Lung (tissue), 11 donors: ENCODE measurements at regions not wholly inside any gene's neighbourhood (a gene's known extent, or its start where the extent isn't known, plus 50 kb on each side); places are given as distances from the start of the nearest gene placed in this dataset.

Experiments
- ATAC-seq: fragments of 200-7000 bp; cut with Tn5 transposase; one replicate; pipeline ENCODE4 v1.9.1; 2020; ENCODE audit warnings: moderate number of reproducible peaks; ENCODE audit not compliant: insufficient read depth, low FRiP score
- DNase-seq, 3 donors: peaks; one replicate each; pipeline ENCODE4 v3.0.0-alpha.2; 2013 to 2017
- H3K27ac ChIP-seq, 2 donors: one replicate each; pipeline ENCODE4 v1.5.1; 2013; ENCODE audit warnings: mild to moderate bottlenecking in 2 of 2, moderate library complexity in 2 of 2, control low read depth in 1 of 2, inconsistent platforms in 1 of 2, low read depth in 1 of 2, low read length in 1 of 2
- H3K27me3 ChIP-seq, 3 donors: one replicate each; pipeline ENCODE4 v1.5.1; 2013; ENCODE audit warnings: low read length in 2 of 3; ENCODE audit not compliant: control insufficient read depth in 3 of 3, insufficient read depth in 3 of 3
- H3K36me3 ChIP-seq, 4 donors: one replicate each; pipeline ENCODE4 v1.5.1; 2013; ENCODE audit warnings: low read length in 4 of 4, mild to moderate bottlenecking in 1 of 4, moderate library complexity in 1 of 4; ENCODE audit not compliant: control insufficient read depth in 4 of 4, insufficient read depth in 4 of 4
- H3K4me1 ChIP-seq, 5 donors: one replicate each; pipeline ENCODE4 v1.5.1; 2013; ENCODE audit warnings: low read length in 5 of 5, mild to moderate bottlenecking in 2 of 5, moderate library complexity in 1 of 5; ENCODE audit not compliant: control insufficient read depth in 5 of 5, insufficient read depth in 5 of 5
- H3K4me3 ChIP-seq: one replicate; pipeline ENCODE4 v1.5.1; 2013; ENCODE audit warnings: mild to moderate bottlenecking, control low read depth, moderate library complexity
- H3K9ac ChIP-seq, 2 donors: one replicate each; pipeline ENCODE4 v1.5.1; 2013; ENCODE audit warnings: low read length in 2 of 2, control low read depth in 1 of 2; ENCODE audit not compliant: insufficient read depth in 1 of 2
- H3K9me3 ChIP-seq, 4 donors: one replicate each; pipeline ENCODE4 v1.5.1; 2013; ENCODE audit warnings: low read length in 3 of 4, mild to moderate bottlenecking in 1 of 4, moderate library complexity in 1 of 4; ENCODE audit not compliant: control insufficient read depth in 4 of 4, insufficient read depth in 3 of 4
- WGBS, 2 donors: extraction: QIAGEN DNeasy Blood & Tissue Kit; methylation state at CpG; one replicate each; pipeline ENCODE4 v1.1.7; 2013; 5-methylcytosine and 5-hydroxymethylcytosine counted together
- TF ChIP-seq, protein P1 (sequence below): IDR thresholded peaks from 2 replicates; pipeline ENCODE4 v1.5.1; 2012; ENCODE audit warnings: mild to moderate bottlenecking; ENCODE audit errors: control extremely low read depth, extremely low read depth
- donor health status: control.
- donor health status: control.
- donor health status: Bipolar disorder and iron deficiency.
- donor health status: healthy.
- donor health status: DM: yes; HTN: yes; CAD: no.

DNA sequence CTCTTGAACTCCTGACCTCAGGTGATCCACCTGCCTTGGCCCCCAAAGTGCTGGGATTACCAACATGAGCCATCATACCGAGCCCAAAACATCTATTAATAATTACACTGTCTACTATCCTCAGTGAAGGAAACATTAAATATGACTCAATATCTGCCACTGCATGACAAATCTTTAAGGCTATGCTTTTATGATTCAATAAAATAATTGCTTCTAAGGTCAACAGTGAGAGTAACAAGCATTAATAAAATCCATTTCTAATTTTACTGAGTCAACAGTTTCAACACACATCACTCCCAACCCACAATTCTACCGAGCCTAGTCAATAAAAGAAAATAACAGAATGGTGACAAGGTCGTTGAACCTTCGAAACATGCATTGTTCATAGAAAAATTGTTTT lies 125.5 kb upstream of the CHRM3 start:
- H3K9ac ChIP-seq = no peak overlapping the region
- H3K9me3 ChIP-seq = peaks cover 0 to 4% (median 0%) of the 10 kb centered on the region in 4 donors
- no peaks in the 10 kb centered on the region for H3K27me3 ChIP-seq
- H3K4me1 ChIP-seq = no peaks in the 10 kb centered on the region
- no peaks in the 10 kb centered on the region for H3K36me3 ChIP-seq
- no peak for ATAC-seq
- no peak overlapping the region for H3K27ac ChIP-seq
- no peak for DNase-seq
- TF ChIP-seq, protein P1, sequence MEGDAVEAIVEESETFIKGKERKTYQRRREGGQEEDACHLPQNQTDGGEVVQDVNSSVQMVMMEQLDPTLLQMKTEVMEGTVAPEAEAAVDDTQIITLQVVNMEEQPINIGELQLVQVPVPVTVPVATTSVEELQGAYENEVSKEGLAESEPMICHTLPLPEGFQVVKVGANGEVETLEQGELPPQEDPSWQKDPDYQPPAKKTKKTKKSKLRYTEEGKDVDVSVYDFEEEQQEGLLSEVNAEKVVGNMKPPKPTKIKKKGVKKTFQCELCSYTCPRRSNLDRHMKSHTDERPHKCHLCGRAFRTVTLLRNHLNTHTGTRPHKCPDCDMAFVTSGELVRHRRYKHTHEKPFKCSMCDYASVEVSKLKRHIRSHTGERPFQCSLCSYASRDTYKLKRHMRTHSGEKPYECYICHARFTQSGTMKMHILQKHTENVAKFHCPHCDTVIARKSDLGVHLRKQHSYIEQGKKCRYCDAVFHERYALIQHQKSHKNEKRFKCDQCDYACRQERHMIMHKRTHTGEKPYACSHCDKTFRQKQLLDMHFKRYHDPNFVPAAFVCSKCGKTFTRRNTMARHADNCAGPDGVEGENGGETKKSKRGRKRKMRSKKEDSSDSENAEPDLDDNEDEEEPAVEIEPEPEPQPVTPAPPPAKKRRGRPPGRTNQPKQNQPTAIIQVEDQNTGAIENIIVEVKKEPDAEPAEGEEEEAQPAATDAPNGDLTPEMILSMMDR = no peak
- WGBS, 2 donors = 88 to 89% methylated on average over 4 of the region's 4 CpGs
- H3K4me3 ChIP-seq = no peak overlapping the region

DNA sequence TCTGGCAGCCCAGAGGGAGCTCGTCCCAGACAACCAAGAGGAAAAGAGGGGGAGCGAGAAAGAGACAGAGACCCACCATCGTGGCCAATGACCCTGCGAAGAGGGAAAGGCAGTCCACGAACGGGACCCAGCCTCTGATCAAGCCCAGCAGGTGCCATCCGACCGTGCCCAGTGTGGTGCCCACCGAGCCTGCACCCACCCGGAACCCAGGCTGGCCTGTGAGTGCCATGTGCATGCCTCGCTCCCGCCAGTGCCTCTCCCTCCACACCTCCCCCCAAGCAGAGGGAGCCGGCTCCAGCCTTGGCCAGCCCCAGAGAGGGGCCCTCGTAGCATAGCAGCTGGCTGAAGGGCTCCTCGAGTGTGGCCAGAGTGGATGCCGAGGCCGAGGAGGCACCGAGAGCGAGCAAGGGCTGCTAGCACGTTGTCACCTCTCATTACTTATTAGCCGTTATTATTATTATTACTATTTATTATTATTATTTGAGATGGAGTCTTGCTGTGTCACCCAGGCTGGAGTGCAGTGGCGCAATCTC lies 130.7 kb upstream of the CHRM3 start:
- H3K27ac ChIP-seq = no peak overlapping the region
- H3K9me3 ChIP-seq = peaks cover 0 to 4% (median 0%) of the 10 kb centered on the region in 4 donors
- no peaks in the 10 kb centered on the region for H3K36me3 ChIP-seq
- no peaks in the 10 kb centered on the region for H3K4me1 ChIP-seq
- DNase-seq (no peak), ATAC-seq (no peak)
- H3K9ac ChIP-seq = no peak overlapping the region
- TF ChIP-seq, protein P1 = no peak
- 92 to 93% methylated on average over 22 of the region's 22 CpGs for WGBS, 2 donors
- no peaks in the 10 kb centered on the region for H3K27me3 ChIP-seq
- no peak overlapping the region for H3K4me3 ChIP-seq

DNA sequence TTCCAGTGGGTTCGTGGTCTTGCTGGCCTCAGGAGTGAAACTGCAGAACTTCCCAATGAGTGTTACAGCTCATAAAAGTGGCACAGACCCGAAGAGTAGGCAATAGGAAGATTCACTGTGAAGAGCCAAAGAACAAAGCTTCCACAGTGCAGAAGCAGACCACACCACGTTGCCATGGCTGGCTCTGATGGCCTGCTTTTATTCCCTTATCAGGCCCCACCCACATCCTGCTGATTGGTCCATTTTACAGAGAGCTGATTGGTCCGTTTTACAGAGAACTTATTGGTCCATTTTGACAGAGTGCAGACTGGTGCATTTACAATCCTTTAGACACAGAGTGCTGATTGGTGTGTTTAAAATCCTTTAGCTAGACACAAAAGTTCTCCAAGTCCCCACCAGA lies 131.4 kb upstream of the CHRM3 start:
- 80 to 86% methylated on average over 4 of the region's 4 CpGs for WGBS, 2 donors
- DNase-seq = no peak
- no peak overlapping the region for H3K9ac ChIP-seq

More for the DNA sequence above, 131.4 kb upstream of the CHRM3 start:
- H3K9me3 ChIP-seq = peaks cover 0 to 4% (median 0%) of the 10 kb centered on the region in 4 donors
- no peaks in the 10 kb centered on the region for H3K36me3 ChIP-seq
- H3K27me3 ChIP-seq = no peaks in the 10 kb centered on the region
- no peaks in the 10 kb centered on the region for H3K4me1 ChIP-seq
- no peak for ATAC-seq
- TF ChIP-seq, protein P1 = no peak
- no peak overlapping the region for H3K4me3 ChIP-seq
- no peak overlapping the region for H3K27ac ChIP-seq
